Bronchial epithelial cell (primary cell): ENCODE measurements at regions not wholly inside any gene's neighbourhood (a gene's known extent, or its start where the extent isn't known, plus 50 kb on each side); places are given as distances from the start of the nearest gene placed in this dataset.

ENCODE experiments used
- DNase-seq: peaks from one replicate; pipeline ENCODE4 v3.0.0-alpha.2; 2010; ENCODE audit warnings: low read depth
- FAIRE-seq: peaks from 2 replicates; lab custom pipeline; 2011; peaks lifted over from hg19 to GRCh38; lab: Jason Lieb, UNC
- H3K27me3 ChIP-seq: 2 replicates; pipeline ENCODE4 v1.5.1; 2011; ENCODE audit warnings: low read length; ENCODE audit not compliant: control insufficient read depth, insufficient read depth
- H3K36me3 ChIP-seq: 2 replicates; pipeline ENCODE4 v1.5.1; 2011; ENCODE audit warnings: low read length; ENCODE audit not compliant: control insufficient read depth, insufficient read depth
- H3K4me3 ChIP-seq: 2 replicates; pipeline ENCODE4 v1.5.1; 2011; ENCODE audit warnings: mild to moderate bottlenecking, low read depth, low read length, control low read depth
- CTCF ChIP-seq: IDR thresholded peaks from 2 replicates; pipeline ENCODE4 v1.5.1; 2011; ENCODE audit warnings: mild to moderate bottlenecking, moderate library complexity, low read length, control low read depth, inconsistent platforms; ENCODE audit not compliant: insufficient read depth, severe bottlenecking

- no peaks in the 10 kb centered on the region for H3K27me3 ChIP-seq
- no peak for FAIRE-seq
- no peak for TF ChIP-seq CTCF
Observed at GRCh38 chr2:10187661-10188060, 65.1 kb downstream of the RRM2 start.

GRCh38 chr2:10188211-10188610, 65.7 kb downstream of the RRM2 start:
- no peaks in the 10 kb centered on the region for H3K36me3 ChIP-seq
- no peak for FAIRE-seq
- peak; percentile 29 for TF ChIP-seq CTCF

More at GRCh38 chr2:10187661-10188060, 65.1 kb downstream of the RRM2 start:
- Histone ChIP-seq H3K36me3 (no peaks in the 10 kb centered on the region), H3K4me3 (no peak overlapping the region)
- DNase-seq, result no peak

GRCh38 chr2:10188729-10189305, 66.3 kb downstream of the RRM2 start:
- no peak for FAIRE-seq
- Histone ChIP-seq H3K4me3 (no peak overlapping the region), H3K36me3 (no peaks in the 10 kb centered on the region), H3K27me3 (no peaks in the 10 kb centered on the region)
- DNase-seq, result no peak
- no peak for TF ChIP-seq CTCF

More at GRCh38 chr2:10188211-10188610, 65.7 kb downstream of the RRM2 start:
- DNase-seq, result peak; percentile 15
- Histone ChIP-seq H3K4me3 (no peak overlapping the region), H3K27me3 (no peaks in the 10 kb centered on the region)

GRCh38 chr2:10190255-10190654, 67.7 kb downstream of the RRM2 start:
- no peaks in the 10 kb centered on the region for H3K27me3 ChIP-seq
- H3K36me3 ChIP-seq, result no peaks in the 10 kb centered on the region
- no peak overlapping the region for H3K4me3 ChIP-seq
- no peak for FAIRE-seq
- TF ChIP-seq CTCF, result no peak
- DNase-seq, result no peak

- Histone ChIP-seq H3K36me3 (no peaks in the 10 kb centered on the region), H3K27me3 (no peaks in the 10 kb centered on the region), H3K4me3 (no peak overlapping the region)
- DNase-seq, result no peak
- TF ChIP-seq CTCF, result no peak
- FAIRE-seq, result no peak
Observed at GRCh38 chr2:10190737-10191532, 68.4 kb downstream of the RRM2 start.
